ENCODE measurements at regions not wholly inside any gene's neighbourhood (a gene's known extent, or its start where the extent isn't known, plus 50 kb on each side); places are given as distances from the start of the nearest gene placed in this dataset.

DNA sequence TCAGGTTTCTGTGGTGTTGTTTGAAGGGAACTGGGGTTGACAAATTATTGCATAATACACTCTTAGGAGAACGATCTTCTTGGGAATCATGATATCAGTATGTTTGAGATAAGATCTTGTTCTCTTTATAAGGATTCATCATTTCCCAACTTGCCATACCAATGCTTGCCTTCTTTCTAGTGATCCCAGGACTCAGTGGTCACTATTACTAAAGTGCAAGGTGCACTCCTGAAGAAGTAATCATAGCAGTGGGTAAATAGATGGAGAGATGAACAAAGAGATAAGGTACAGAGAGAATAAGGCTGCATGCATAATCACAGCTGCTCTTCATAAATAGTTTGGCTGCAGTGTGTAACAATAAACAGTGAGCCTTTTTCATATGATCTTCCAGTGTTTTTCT is 404.0 kb downstream of the DOK5 start:
- H3K4me3 ChIP-seq (ENCODE audit: low read depth, low read length) = no peak overlapping the region
- Mint-ChIP-seq H3K9me3 (ENCODE audit: unreplicated experiment) (no peaks in the 10 kb centered on the region), H3K27ac (ENCODE audit: unreplicated experiment) (no peak overlapping the region), H3K27me3 (ENCODE audit: insufficient read depth, unreplicated experiment) (no peaks in the 10 kb centered on the region), H3K4me1 (ENCODE audit: low read depth, unreplicated experiment) (no peaks in the 10 kb centered on the region), H3K4me3 (ENCODE audit: unreplicated experiment) (no peak overlapping the region), H3K36me3 (ENCODE audit: insufficient read depth, unreplicated experiment) (no peaks in the 10 kb centered on the region)
- TF ChIP-seq, protein P1, sequence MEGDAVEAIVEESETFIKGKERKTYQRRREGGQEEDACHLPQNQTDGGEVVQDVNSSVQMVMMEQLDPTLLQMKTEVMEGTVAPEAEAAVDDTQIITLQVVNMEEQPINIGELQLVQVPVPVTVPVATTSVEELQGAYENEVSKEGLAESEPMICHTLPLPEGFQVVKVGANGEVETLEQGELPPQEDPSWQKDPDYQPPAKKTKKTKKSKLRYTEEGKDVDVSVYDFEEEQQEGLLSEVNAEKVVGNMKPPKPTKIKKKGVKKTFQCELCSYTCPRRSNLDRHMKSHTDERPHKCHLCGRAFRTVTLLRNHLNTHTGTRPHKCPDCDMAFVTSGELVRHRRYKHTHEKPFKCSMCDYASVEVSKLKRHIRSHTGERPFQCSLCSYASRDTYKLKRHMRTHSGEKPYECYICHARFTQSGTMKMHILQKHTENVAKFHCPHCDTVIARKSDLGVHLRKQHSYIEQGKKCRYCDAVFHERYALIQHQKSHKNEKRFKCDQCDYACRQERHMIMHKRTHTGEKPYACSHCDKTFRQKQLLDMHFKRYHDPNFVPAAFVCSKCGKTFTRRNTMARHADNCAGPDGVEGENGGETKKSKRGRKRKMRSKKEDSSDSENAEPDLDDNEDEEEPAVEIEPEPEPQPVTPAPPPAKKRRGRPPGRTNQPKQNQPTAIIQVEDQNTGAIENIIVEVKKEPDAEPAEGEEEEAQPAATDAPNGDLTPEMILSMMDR (IDR thresholded peaks at IDR 0.05; ENCODE audit: insufficient read depth in 1 of 2, low read depth in 1 of 2, low read length in 1 of 2, severe bottlenecking in 1 of 2, unreplicated experiment in 1 of 2) = no peak
- ChIA-PET CTCF (no interaction called here), POLR2A (no interaction called here)
- no peaks in the 10 kb centered on the region for H3K36me3 ChIP-seq (ENCODE audit: control insufficient read depth, insufficient read depth, low read length)
- intact Hi-C loops (cut with micrococcal nuclease; ENCODE audit: unreplicated experiment) = no loop called here
- H3K4me1 ChIP-seq = no peaks in the 10 kb centered on the region
- H3K27me3 ChIP-seq (replicated peaks; ENCODE audit: control insufficient read depth, insufficient read depth, low read length) = no peaks in the 10 kb centered on the region
- DNase-seq = no peak
- no TSS peak for BruUV-seq (replicated peaks)
- H3K9me3 ChIP-seq = no peaks in the 10 kb centered on the region

DNA sequence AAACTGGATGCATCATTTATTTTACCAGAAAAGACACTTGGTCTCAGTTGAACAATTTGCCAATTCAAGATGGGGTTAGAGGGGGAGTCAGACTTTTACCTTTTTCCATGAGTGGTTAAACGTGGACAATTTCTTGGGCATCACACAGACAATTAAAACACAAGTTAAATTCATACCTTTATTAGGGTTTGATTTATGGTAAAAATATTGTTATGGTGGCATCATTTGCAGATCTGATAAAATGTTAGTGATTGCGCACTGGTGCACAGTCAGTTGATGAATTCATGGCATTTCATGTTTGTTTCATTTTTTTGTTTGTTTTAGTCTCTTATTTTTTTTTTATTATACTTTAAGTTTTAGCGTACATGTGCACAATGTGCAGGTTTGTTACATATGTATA is 399.9 kb downstream of the DOK5 start:
- intact Hi-C loops (cut with micrococcal nuclease; ENCODE audit: unreplicated experiment) = no loop called here
- no peaks in the 10 kb centered on the region for H3K4me1 ChIP-seq
- H3K36me3 Mint-ChIP-seq (ENCODE audit: insufficient read depth, unreplicated experiment) = no peaks in the 10 kb centered on the region
- ChIA-PET CTCF (no interaction called here), POLR2A (no interaction called here)
- H3K4me3 ChIP-seq (ENCODE audit: low read depth, low read length) = no peak overlapping the region
- no TSS peak for BruUV-seq (replicated peaks)
- no peak overlapping the region for H3K27ac Mint-ChIP-seq (ENCODE audit: unreplicated experiment)
- peaks cover 4% of the 10 kb centered on the region for H3K27me3 Mint-ChIP-seq (ENCODE audit: insufficient read depth, unreplicated experiment)
- no peak for DNase-seq
- H3K9me3 ChIP-seq = no peaks in the 10 kb centered on the region
- H3K27me3 ChIP-seq (replicated peaks; ENCODE audit: control insufficient read depth, insufficient read depth, low read length) = no peaks in the 10 kb centered on the region
- H3K4me3 Mint-ChIP-seq (ENCODE audit: unreplicated experiment) = no peak overlapping the region
- TF ChIP-seq, protein P1 (IDR thresholded peaks at IDR 0.05; ENCODE audit: insufficient read depth in 1 of 2, low read depth in 1 of 2, low read length in 1 of 2, severe bottlenecking in 1 of 2, unreplicated experiment in 1 of 2) = no peak
- H3K36me3 ChIP-seq (ENCODE audit: control insufficient read depth, insufficient read depth, low read length) = no peaks in the 10 kb centered on the region
- no peaks in the 10 kb centered on the region for H3K9me3 Mint-ChIP-seq (ENCODE audit: unreplicated experiment)
- no peaks in the 10 kb centered on the region for H3K4me1 Mint-ChIP-seq (ENCODE audit: low read depth, unreplicated experiment)

DNA sequence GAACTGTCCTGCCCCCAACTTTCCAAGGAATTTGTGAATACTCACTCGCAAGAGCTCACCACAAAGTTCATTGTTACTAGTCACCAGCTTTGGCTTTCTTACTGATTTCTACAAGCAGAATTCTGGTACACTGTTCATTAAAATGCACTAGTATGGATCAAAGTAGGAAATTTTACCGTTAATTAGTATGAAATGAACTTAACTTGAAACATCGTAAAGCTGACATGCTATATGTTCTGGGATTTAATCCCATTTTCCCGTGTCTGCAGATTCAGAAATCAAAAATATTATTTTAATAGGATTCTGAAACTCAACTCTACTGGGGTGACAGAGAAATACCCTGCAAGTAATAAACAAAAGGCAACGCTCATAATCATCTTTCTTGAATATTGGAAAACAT is 399.3 kb downstream of the DOK5 start:
- ChIA-PET CTCF (no interaction called here), POLR2A (no interaction called here)
- H3K36me3 ChIP-seq (ENCODE audit: control insufficient read depth, insufficient read depth, low read length) = no peaks in the 10 kb centered on the region
- no peaks in the 10 kb centered on the region for H3K4me1 ChIP-seq
- BruUV-seq (replicated peaks) = no TSS peak
- TF ChIP-seq, protein P1 (IDR thresholded peaks at IDR 0.05; ENCODE audit: insufficient read depth in 1 of 2, low read depth in 1 of 2, low read length in 1 of 2, severe bottlenecking in 1 of 2, unreplicated experiment in 1 of 2) = no peak
- H3K4me1 Mint-ChIP-seq (ENCODE audit: low read depth, unreplicated experiment) = no peaks in the 10 kb centered on the region
- H3K27me3 Mint-ChIP-seq (ENCODE audit: insufficient read depth, unreplicated experiment) = peaks cover 4% of the 10 kb centered on the region
- intact Hi-C loops (cut with micrococcal nuclease; ENCODE audit: unreplicated experiment) = no loop called here
- no peak for DNase-seq
- no peaks in the 10 kb centered on the region for H3K9me3 ChIP-seq
- no peaks in the 10 kb centered on the region for H3K9me3 Mint-ChIP-seq (ENCODE audit: unreplicated experiment)
- H3K36me3 Mint-ChIP-seq (ENCODE audit: insufficient read depth, unreplicated experiment) = no peaks in the 10 kb centered on the region
- H3K27ac Mint-ChIP-seq (ENCODE audit: unreplicated experiment) = no peak overlapping the region
- H3K4me3 ChIP-seq (ENCODE audit: low read depth, low read length) = no peak overlapping the region
- H3K27me3 ChIP-seq (replicated peaks; ENCODE audit: control insufficient read depth, insufficient read depth, low read length) = no peaks in the 10 kb centered on the region
- H3K4me3 Mint-ChIP-seq (ENCODE audit: unreplicated experiment) = no peak overlapping the region

All from Caco-2 (cell line).